B cell (primary cell): ENCODE measurements at regions not wholly inside any gene's neighbourhood (a gene's known extent, or its start where the extent isn't known, plus 50 kb on each side); places are given as distances from the start of the nearest gene placed in this dataset.

Experiments used
- ATAC-seq: fragments of 200-7000 bp; cut with Tn5 transposase; one replicate; pipeline ENCODE4 v1.10.0; 2021; ENCODE audit warnings: low read depth, mild to moderate bottlenecking, moderate number of reproducible peaks, moderate library complexity
- CTCF ChIA-PET: fragments of 350-600 bp; sonication (Branson Sonifier 250); formaldehyde crosslinking; loops from one replicate; lab custom pipeline; 2021; ENCODE audit warnings: antibody characterized with exemption, inconsistent platforms; lab: Charles Lee
- POLR2A ChIA-PET: fragments of 350-600 bp; sonication (Branson Sonifier 250); formaldehyde crosslinking; loops from one replicate; lab custom pipeline; 2021; ENCODE audit warnings: antibody characterized with exemption; lab: Charles Lee
- DNase-seq: peaks from one replicate; pipeline ENCODE4 v3.0.0; 2013
- H2AFZ ChIP-seq: 2 replicates; pipeline ENCODE4 v1.6.1; 2012; ENCODE audit warnings: mild to moderate bottlenecking, low read depth, low read length; ENCODE audit not compliant: insufficient read depth, poor library complexity, severe bottlenecking
- H3K27ac ChIP-seq, 2 donors: 1 replicate in 1 of 2; 2 replicates in 1 of 2; pipeline ENCODE4 v1.5.1; 2012 to 2013; ENCODE audit warnings: low read length in 2 of 2, mild to moderate bottlenecking in 2 of 2, moderate library complexity in 1 of 2
- H3K27me3 ChIP-seq, 4 experiments: fragments of 200-600 bp in 1 of 4; sonication (generic) in 1 of 4; replicated peaks in 1 of 4; 1 replicate in 2 of 4; 2 replicates in 2 of 4; pipeline versions ENCODE4 v1.6.1 to v1.7.0; 2013 to 2016; ENCODE audit warnings: low read length in 3 of 4, mild to moderate bottlenecking in 2 of 4, mixed read lengths in 1 of 4, moderate library complexity in 1 of 4; ENCODE audit not compliant: insufficient read depth in 4 of 4, control insufficient read depth in 3 of 4; ENCODE audit errors: control extremely low read depth in 1 of 4
- H3K36me3 ChIP-seq, 2 experiments: replicated peaks in 1 of 2; 1 replicate in 1 of 2; 2 replicates in 1 of 2; pipeline versions ENCODE4 v1.6.1 to v1.7.1; 2013; ENCODE audit warnings: low read length in 1 of 2; ENCODE audit not compliant: insufficient read depth in 2 of 2, control insufficient read depth in 1 of 2; ENCODE audit errors: control extremely low read depth in 1 of 2, extremely low read depth in 1 of 2
- H3K4me1 ChIP-seq, 2 donors: fragments of 200-600 bp in 1 of 2; sonication (generic) in 1 of 2; 1 replicate in 1 of 2; 2 replicates in 1 of 2; pipeline versions ENCODE4 v1.5.1 to v1.6.1; 2013 to 2017; ENCODE audit warnings: low read length in 2 of 2; ENCODE audit not compliant: control insufficient read depth in 2 of 2, insufficient read depth in 2 of 2
- H3K4me2 ChIP-seq: replicated peaks from 2 replicates; pipeline ENCODE3; 2012; ENCODE audit warnings: mild to moderate bottlenecking, low read depth, low read length; ENCODE audit not compliant: poor library complexity, severe bottlenecking
- H3K4me3 ChIP-seq, 5 experiments: fragments of 200-600 bp in 1 of 5; sonication (generic) in 1 of 5; 1 replicate in 3 of 5; 2 replicates in 2 of 5; pipeline versions ENCODE4 v1.5.1 to v1.7.0; 2011 to 2016; ENCODE audit warnings: low read length in 4 of 5, mild to moderate bottlenecking in 4 of 5, low read depth in 2 of 5, control low read depth in 1 of 5, moderate library complexity in 1 of 5; ENCODE audit not compliant: insufficient read depth in 1 of 5; ENCODE audit errors: control extremely low read depth in 1 of 5, extremely low read depth in 1 of 5
- H3K79me2 ChIP-seq: fragments of 200-600 bp; sonication (generic); one replicate; pipeline ENCODE4 v1.6.0; 2016; ENCODE audit warnings: low read length; ENCODE audit not compliant: control insufficient read depth, insufficient read depth
- H3K9ac ChIP-seq: fragments of 200-600 bp; sonication (generic); 2 replicates; pipeline ENCODE4 v1.6.1; 2017; ENCODE audit warnings: mild to moderate bottlenecking, low read length, moderate library complexity
- H3K9me3 ChIP-seq, 3 donors: one replicate each; pipeline versions ENCODE4 v1.6.1 to v1.7.1; 2013; ENCODE audit warnings: low read length in 2 of 3; ENCODE audit not compliant: control insufficient read depth in 2 of 3, insufficient read depth in 1 of 3; ENCODE audit errors: control extremely low read depth in 1 of 3
- H4K20me1 ChIP-seq: 2 replicates; pipeline ENCODE4 v1.6.0; 2012; ENCODE audit warnings: mild to moderate bottlenecking, low read length; ENCODE audit not compliant: insufficient read depth, control insufficient read depth, poor library complexity, severe bottlenecking
- H3K27ac Mint-ChIP-seq: one replicate; pipeline ENCODE4 v1.8.0; 2021; ENCODE audit warnings: mixed read lengths
- H3K27me3 Mint-ChIP-seq: one replicate; pipeline ENCODE4 v1.8.0; 2021; ENCODE audit warnings: mixed read lengths
- H3K4me1 Mint-ChIP-seq: one replicate; pipeline ENCODE4 v1.8.0; 2021; ENCODE audit warnings: mixed read lengths
- H3K4me3 Mint-ChIP-seq: one replicate; pipeline ENCODE4 v1.8.0; 2021; ENCODE audit warnings: mixed read lengths
- H3K9me3 Mint-ChIP-seq: one replicate; pipeline ENCODE4 v1.8.0; 2022; ENCODE audit warnings: mixed read lengths; ENCODE audit not compliant: insufficient read depth
- CTCF ChIP-seq: fragments of 200-600 bp; IDR thresholded peaks from one replicate; pipeline ENCODE4 v1.8.0; 2022; ENCODE audit warnings: antibody characterized with exemption, mild to moderate bottlenecking
- EZH2 ChIP-seq: IDR thresholded peaks from 2 replicates; pipeline ENCODE4 v1.6.1; 2012; ENCODE audit warnings: borderline replicate concordance, low read depth, mild to moderate bottlenecking, moderate library complexity, low read length; ENCODE audit not compliant: insufficient read depth, poor library complexity, severe bottlenecking
- WGBS: methylation state at CpG from one replicate; pipeline ENCODE4 v1.1.5; 2013; ENCODE audit warnings: missing lambda C conversion rate; ENCODE audit not compliant: insufficient coverage; 5-methylcytosine and 5-hydroxymethylcytosine counted together
- intact Hi-C: fragments of 100-400 bp; cut with micrococcal nuclease; formaldehyde crosslinking; loops from one replicate; pipeline ENCODE4 v1.10.0; 2022

GRCh38 chr2:191496838-191497237 is 181.1 kb upstream of the NABP1 start:
- H3K4me3 ChIP-seq, result no peak overlapping the region
- no peak overlapping the region for H3K27ac ChIP-seq
- ATAC-seq, result no peak
- no peaks in the 10 kb centered on the region for H3K4me1 Mint-ChIP-seq
- no peak overlapping the region for H2AFZ ChIP-seq
- no peaks in the 10 kb centered on the region for H3K4me1 ChIP-seq
- WGBS, result 95% methylated on average over 2 of the region's 2 CpGs
- CTCF ChIA-PET, result interaction anchor here (0.9 kb wide), 1 partner anchor 24 kb away, joined by 3 read pairs; no protein-coding TSS in a partner anchor
- DNase-seq, result no peak
- no peaks in the 10 kb centered on the region for H4K20me1 ChIP-seq
- no peaks in the 10 kb centered on the region for H3K9me3 Mint-ChIP-seq
- peaks cover 14% of the 10 kb centered on the region for H3K27me3 Mint-ChIP-seq
- H3K9me3 ChIP-seq, result no peaks in the 10 kb centered on the region
- H3K27ac Mint-ChIP-seq, result no peak overlapping the region
- H3K9ac ChIP-seq, result no peak overlapping the region
- no peaks in the 10 kb centered on the region for H3K79me2 ChIP-seq
- H3K27me3 ChIP-seq, result peaks cover 0 to 4% (median 0%) of the 10 kb centered on the region in 4 experiments
- intact Hi-C loops, result no loop called here
- TF ChIP-seq EZH2, result no peak
- TF ChIP-seq CTCF, result no peak
- POLR2A ChIA-PET, result no interaction called here
- H3K36me3 ChIP-seq, result no peaks in the 10 kb centered on the region
- H3K4me3 Mint-ChIP-seq, result no peak overlapping the region
- no peak overlapping the region for H3K4me2 ChIP-seq

- TF ChIP-seq CTCF, result no peak
- TF ChIP-seq EZH2, result no peak
- Histone ChIP-seq H3K79me2 (no peaks in the 10 kb centered on the region), H3K27me3 (peaks cover 0 to 4% (median 0%) of the 10 kb centered on the region in 4 experiments), H3K4me2 (no peak overlapping the region), H3K4me3 (no peak overlapping the region), H4K20me1 (no peaks in the 10 kb centered on the region), H3K36me3 (no peaks in the 10 kb centered on the region), H3K4me1 (no peaks in the 10 kb centered on the region), H3K9ac (no peak overlapping the region), H2AFZ (no peak overlapping the region), H3K27ac (no peak overlapping the region), H3K9me3 (no peaks in the 10 kb centered on the region)
- Mint-ChIP-seq H3K4me3 (no peak overlapping the region), H3K9me3 (no peaks in the 10 kb centered on the region), H3K27ac (no peak overlapping the region), H3K4me1 (no peaks in the 10 kb centered on the region), H3K27me3 (peaks cover 14% of the 10 kb centered on the region)
- no CpG with 5 or more reads among the region's 3 CpGs for WGBS
- ChIA-PET CTCF (interaction anchor here (0.9 to 1.1 kb wide), 2 partner anchors 16 to 24 kb away, joined by 3 read pairs; no protein-coding TSS in a partner anchor), POLR2A (no interaction called here)
- intact Hi-C loops, result no loop called here
- DNase-seq (no peak), ATAC-seq (no peak)
Observed at GRCh38 chr2:191497822-191498221, 180.1 kb upstream of the NABP1 start.
